ENCODE measurements at regions not wholly inside any gene's neighbourhood (a gene's known extent, or its start where the extent isn't known, plus 50 kb on each side); places are given as distances from the start of the nearest gene placed in this dataset.
"Not testable (repeated sequence)": the region's sequence is repeated elsewhere in the genome, so short reads cannot be mapped to it uniquely, and the experiment has no call there.

GRCh38 chr18:41113885-41114482 is 841.0 kb upstream of the PIK3C3 start:
- no peak for DNase-seq

- no peak for DNase-seq
Measured at GRCh38 chr18:41099451-41099850, 855.6 kb upstream of the PIK3C3 start.

GRCh38 chr18:41096504-41096903 is 858.5 kb upstream of the PIK3C3 start:
- no peak for DNase-seq

- DNase-seq, result no peak
Measured at GRCh38 chr18:41077076-41077475, 878.0 kb upstream of the PIK3C3 start.

GRCh38 chr18:41075212-41075611 is 879.8 kb upstream of the PIK3C3 start:
- no peak for DNase-seq

GRCh38 chr18:41073372-41073954 is 881.6 kb upstream of the PIK3C3 start:
- DNase-seq, result no peak

- DNase-seq, result no peak
Measured at GRCh38 chr18:41072946-41073345, 882.1 kb upstream of the PIK3C3 start.

GRCh38 chr18:41071826-41072225 is 883.2 kb upstream of the PIK3C3 start:
- no peak for DNase-seq

- no peak for DNase-seq
Measured at GRCh38 chr18:41069167-41069566, 885.9 kb upstream of the PIK3C3 start.

- DNase-seq, result no peak
Measured at GRCh38 chr18:41064916-41065315, 890.1 kb upstream of the PIK3C3 start.

- no peak for DNase-seq
Measured at GRCh38 chr18:41060967-41061366, 894.1 kb upstream of the PIK3C3 start.

- DNase-seq, result no peak
Measured at GRCh38 chr18:41059126-41059415, 896.0 kb upstream of the PIK3C3 start.

GRCh38 chr18:41058351-41059125 is 896.5 kb upstream of the PIK3C3 start:
- DNase-seq, result no peak

GRCh38 chr18:41052625-41053024 is 902.4 kb upstream of the PIK3C3 start:
- no peak for DNase-seq

GRCh38 chr18:41046250-41046649 is 908.8 kb upstream of the PIK3C3 start:
- DNase-seq, result not testable (repeated sequence)

GRCh38 chr18:41043876-41044275 is 911.2 kb upstream of the PIK3C3 start:
- no peak for DNase-seq

- no peak for DNase-seq
Measured at GRCh38 chr18:41042866-41043265, 912.2 kb upstream of the PIK3C3 start.

GRCh38 chr18:41038071-41038470 is 917.0 kb upstream of the PIK3C3 start:
- no peak for DNase-seq

- no peak for DNase-seq
Measured at GRCh38 chr18:41036346-41036745, 918.7 kb upstream of the PIK3C3 start.

- no peak for DNase-seq
Measured at GRCh38 chr18:41034413-41034812, 920.6 kb upstream of the PIK3C3 start.

- DNase-seq, result no peak
Measured at GRCh38 chr18:41025666-41026065, 929.4 kb upstream of the PIK3C3 start.

- no peak for DNase-seq
Measured at GRCh38 chr18:41024792-41025191, 930.2 kb upstream of the PIK3C3 start.

GRCh38 chr18:41022484-41022883 is 932.5 kb upstream of the PIK3C3 start:
- DNase-seq, result no peak

GRCh38 chr18:41021089-41021488 is 933.9 kb upstream of the PIK3C3 start:
- no peak for DNase-seq

GRCh38 chr18:41012194-41012593 is 942.8 kb upstream of the PIK3C3 start:
- DNase-seq, result no peak

Measured in T1000 (cell line).